Esophagus squamous epithelium (tissue), 5 donors: ENCODE measurements at regions not wholly inside any gene's neighbourhood (a gene's known extent, or its start where the extent isn't known, plus 50 kb on each side); places are given as distances from the start of the nearest gene placed in this dataset.

Experiments
- DNase-seq: peaks from one replicate; lab custom pipeline; 2025; lab: John Stamatoyannopoulos, UW
- H3K27ac ChIP-seq, 4 donors: fragments of 200-600 bp; sonication (generic); one replicate each; pipeline ENCODE4 v1.5.1; 2016 to 2019; ENCODE audit warnings: mild to moderate bottlenecking in 1 of 4
- H3K27me3 ChIP-seq, 4 donors: fragments of 200-600 bp; sonication (generic); 1 replicate in 3 of 4; 2 replicates in 1 of 4; pipeline versions ENCODE4 v1.5.1 to v1.6.0; 2017 to 2021; ENCODE audit warnings: antibody characterized with exemption in 1 of 4
- H3K36me3 ChIP-seq, 3 donors: fragments of 200-600 bp; sonication (generic); one replicate each; pipeline ENCODE4 v1.5.1; 2016 to 2019
- H3K4me1 ChIP-seq, 3 donors: fragments of 200-600 bp; sonication (generic); one replicate each; pipeline ENCODE4 v1.5.1; 2017 to 2019
- H3K4me3 ChIP-seq, 4 donors: fragments of 200-600 bp; sonication (generic); 1 replicate in 3 of 4; 2 replicates in 1 of 4; pipeline ENCODE4 v1.5.1; 2016 to 2019; ENCODE audit warnings: mild to moderate bottlenecking in 2 of 4, moderate library complexity in 1 of 4
- H3K9me3 ChIP-seq, 3 donors: fragments of 200-600 bp; sonication (generic); one replicate each; pipeline ENCODE4 v1.5.1; 2016 to 2019
- CTCF ChIP-seq, 6 experiments: fragments of 450-650 bp in 4 of 6; fragments of 200-600 bp in 2 of 6; sonication (generic) in 2 of 6; IDR thresholded peaks; one replicate each; pipeline ENCODE4 v1.5.1; 2016 to 2019; ENCODE audit warnings: antibody characterized with exemption in 6 of 6, mild to moderate bottlenecking in 4 of 6, moderate library complexity in 4 of 6
- POLR2A ChIP-seq, 4 donors: fragments of 450-650 bp; IDR thresholded peaks; one replicate each; pipeline ENCODE4 v1.6.1; 2017; ENCODE audit warnings: antibody characterized with exemption in 4 of 4, mild to moderate bottlenecking in 4 of 4, moderate library complexity in 3 of 4
- WGBS, 2 donors: methylation state at CpG; one replicate each; pipeline ENCODE4 v1.1.5; 2018; 5-methylcytosine and 5-hydroxymethylcytosine counted together
- intact Hi-C: fragments of 100-400 bp; cut with DNase I; formaldehyde crosslinking; loops from one replicate; pipeline ENCODE4 v1.15.0; 2022
- donor health status: DM: yes; HTN: yes; CAD: no.

- no peak for TF ChIP-seq CTCF (IDR thresholded peaks at IDR 0.05)
- TF ChIP-seq POLR2A (IDR thresholded peaks at IDR 0.05) = no peak
- H3K27me3 ChIP-seq = no peaks in the 10 kb centered on the region
- 87 to 96% methylated on average over 4 of the region's 4 CpGs for WGBS, 2 donors
- intact Hi-C loops = no loop called here
- no peaks in the 10 kb centered on the region for H3K36me3 ChIP-seq
- no peak for DNase-seq
- H3K27ac ChIP-seq = no peak overlapping the region
- H3K4me1 ChIP-seq = no peaks in the 10 kb centered on the region
- peaks cover 0 to 3% (median 0%) of the 10 kb centered on the region in 3 donors for H3K9me3 ChIP-seq
- no peak overlapping the region for H3K4me3 ChIP-seq
These were observed 619.4 kb upstream of the TMPRSS15 start for GRCh38 chr21:19022978-19023377.

- no peak for DNase-seq
- no peak for TF ChIP-seq CTCF (IDR thresholded peaks at IDR 0.05)
- TF ChIP-seq POLR2A (IDR thresholded peaks at IDR 0.05) = no peak
- Histone ChIP-seq H3K9me3 (no peaks in the 10 kb centered on the region), H3K36me3 (no peaks in the 10 kb centered on the region), H3K4me1 (no peaks in the 10 kb centered on the region), H3K27me3 (no peaks in the 10 kb centered on the region), H3K4me3 (no peak overlapping the region), H3K27ac (no peak overlapping the region)
- intact Hi-C loops = no loop called here
These were observed 623.3 kb upstream of the TMPRSS15 start for GRCh38 chr21:19026911-19027310.

GRCh38 chr21:19029816-19030215 lies 626.2 kb upstream of the TMPRSS15 start:
- no peak for TF ChIP-seq CTCF (IDR thresholded peaks at IDR 0.05)
- no peak for TF ChIP-seq POLR2A (IDR thresholded peaks at IDR 0.05)
- 41 to 47% methylated on average over 2 of the region's 2 CpGs for WGBS, 2 donors
- intact Hi-C loops = no loop called here
- Histone ChIP-seq H3K4me1 (no peaks in the 10 kb centered on the region), H3K9me3 (no peaks in the 10 kb centered on the region), H3K27ac (no peak overlapping the region), H3K4me3 (no peak overlapping the region), H3K36me3 (no peaks in the 10 kb centered on the region), H3K27me3 (no peaks in the 10 kb centered on the region)
- no peak for DNase-seq

GRCh38 chr21:19031953-19032352 lies 628.4 kb upstream of the TMPRSS15 start:
- Histone ChIP-seq H3K27ac (no peak overlapping the region), H3K9me3 (no peaks in the 10 kb centered on the region), H3K4me3 (no peak overlapping the region), H3K36me3 (no peaks in the 10 kb centered on the region), H3K27me3 (no peaks in the 10 kb centered on the region), H3K4me1 (no peaks in the 10 kb centered on the region)
- DNase-seq = no peak
- intact Hi-C loops = no loop called here
- TF ChIP-seq CTCF (IDR thresholded peaks at IDR 0.05) (no peak), POLR2A (IDR thresholded peaks at IDR 0.05) (no peak)
- WGBS, 2 donors = 46 to 70% methylated on average over 1 of the region's 1 CpG

- no peaks in the 10 kb centered on the region for H3K27me3 ChIP-seq
- WGBS, 2 donors = 77 to 88% methylated on average over 4 of the region's 4 CpGs
- H3K9me3 ChIP-seq = no peaks in the 10 kb centered on the region
- no peak overlapping the region for H3K27ac ChIP-seq
- intact Hi-C loops = no loop called here
- no peak for DNase-seq
- no peaks in the 10 kb centered on the region for H3K36me3 ChIP-seq
- no peak overlapping the region for H3K4me3 ChIP-seq
- no peak for TF ChIP-seq CTCF (IDR thresholded peaks at IDR 0.05)
- no peak for TF ChIP-seq POLR2A (IDR thresholded peaks at IDR 0.05)
- H3K4me1 ChIP-seq = no peaks in the 10 kb centered on the region
These were observed 630.5 kb upstream of the TMPRSS15 start for GRCh38 chr21:19034041-19034440.
